ENCODE measurements at regions not wholly inside any gene's neighbourhood (a gene's known extent, or its start where the extent isn't known, plus 50 kb on each side); places are given as distances from the start of the nearest gene placed in this dataset.

DNA sequence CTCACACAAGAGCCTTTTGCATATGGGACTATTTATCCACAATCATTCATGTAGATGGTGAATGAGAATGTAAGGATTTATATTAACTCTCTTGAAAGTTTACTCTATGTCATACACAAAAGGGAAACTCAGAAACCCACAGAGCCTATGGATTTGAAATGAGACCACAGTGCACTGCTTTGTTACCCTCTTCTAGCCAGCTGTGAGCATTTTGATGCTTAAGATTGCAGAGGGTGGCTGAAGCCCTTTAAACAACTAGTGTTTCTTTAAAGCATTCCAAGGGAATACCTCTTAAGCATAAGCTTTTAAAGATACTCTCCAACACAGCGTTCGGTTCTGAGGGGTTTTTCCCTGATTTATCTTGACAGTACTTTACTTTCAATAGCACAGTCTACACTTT is 113.9 kb downstream of the NKX6-1 start:
- WGBS, result 20% methylated on average over 2 of the region's 2 CpGs
- H3K27ac ChIP-seq (replicated peaks in 1 of 4), result no peak overlapping the region
- H3K36me3 ChIP-seq, result no peaks in the 10 kb centered on the region
- H3K4me1 ChIP-seq, result no peaks in the 10 kb centered on the region
- no peaks in the 10 kb centered on the region for H3K9me3 ChIP-seq
- DNase-seq (ENCODE audit: extremely low spot score), result no peak
- no peaks in the 10 kb centered on the region for H3K27me3 ChIP-seq
- no peak for TF ChIP-seq POLR2A (IDR thresholded peaks at IDR 0.05; ENCODE audit: low read depth)
- no peak for TF ChIP-seq EP300 (IDR thresholded peaks at IDR 0.05)
- TF ChIP-seq, protein P1, sequence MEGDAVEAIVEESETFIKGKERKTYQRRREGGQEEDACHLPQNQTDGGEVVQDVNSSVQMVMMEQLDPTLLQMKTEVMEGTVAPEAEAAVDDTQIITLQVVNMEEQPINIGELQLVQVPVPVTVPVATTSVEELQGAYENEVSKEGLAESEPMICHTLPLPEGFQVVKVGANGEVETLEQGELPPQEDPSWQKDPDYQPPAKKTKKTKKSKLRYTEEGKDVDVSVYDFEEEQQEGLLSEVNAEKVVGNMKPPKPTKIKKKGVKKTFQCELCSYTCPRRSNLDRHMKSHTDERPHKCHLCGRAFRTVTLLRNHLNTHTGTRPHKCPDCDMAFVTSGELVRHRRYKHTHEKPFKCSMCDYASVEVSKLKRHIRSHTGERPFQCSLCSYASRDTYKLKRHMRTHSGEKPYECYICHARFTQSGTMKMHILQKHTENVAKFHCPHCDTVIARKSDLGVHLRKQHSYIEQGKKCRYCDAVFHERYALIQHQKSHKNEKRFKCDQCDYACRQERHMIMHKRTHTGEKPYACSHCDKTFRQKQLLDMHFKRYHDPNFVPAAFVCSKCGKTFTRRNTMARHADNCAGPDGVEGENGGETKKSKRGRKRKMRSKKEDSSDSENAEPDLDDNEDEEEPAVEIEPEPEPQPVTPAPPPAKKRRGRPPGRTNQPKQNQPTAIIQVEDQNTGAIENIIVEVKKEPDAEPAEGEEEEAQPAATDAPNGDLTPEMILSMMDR (IDR thresholded peaks at IDR 0.05), result no peak
- TF ChIP-seq POLR2AphosphoS5 (IDR thresholded peaks at IDR 0.05), result no peak
- H3K4me3 ChIP-seq, result no peak overlapping the region
- intact Hi-C loops (cut with DNase I), result no loop called here

DNA sequence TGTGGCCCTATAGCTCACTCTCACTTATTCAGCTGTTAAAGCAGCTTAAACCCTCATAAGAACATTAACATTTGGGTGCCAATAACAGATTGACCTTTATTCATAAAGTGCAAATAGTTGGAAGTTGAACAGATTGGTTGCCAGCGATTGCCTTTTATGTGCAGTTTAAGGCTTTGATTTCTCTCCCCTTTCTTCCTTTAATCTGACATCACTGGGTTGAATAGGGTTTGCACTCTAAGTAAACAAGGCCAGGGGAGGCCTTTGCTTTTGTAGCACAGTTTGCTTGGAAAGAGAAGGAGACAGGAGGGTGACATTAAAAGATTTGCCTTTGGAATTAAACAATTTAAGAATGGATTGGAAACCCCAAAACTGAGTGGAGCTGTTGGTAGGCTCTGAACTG is 114.3 kb downstream of the NKX6-1 start:
- Histone ChIP-seq H3K4me1 (no peaks in the 10 kb centered on the region), H3K27me3 (no peaks in the 10 kb centered on the region), H3K36me3 (no peaks in the 10 kb centered on the region), H3K9me3 (no peaks in the 10 kb centered on the region), H3K4me3 (no peak overlapping the region), H3K27ac (replicated peaks in 1 of 4) (no peak overlapping the region)
- TF ChIP-seq POLR2AphosphoS5 (IDR thresholded peaks at IDR 0.05) (no peak), POLR2A (IDR thresholded peaks at IDR 0.05; ENCODE audit: low read depth) (no peak), EP300 (IDR thresholded peaks at IDR 0.05) (no peak)
- TF ChIP-seq, protein P1 (IDR thresholded peaks at IDR 0.05), result no peak
- intact Hi-C loops (cut with DNase I), result no loop called here
- DNase-seq (ENCODE audit: extremely low spot score), result no peak
- 86% methylated on average over 1 of the region's 1 CpG for WGBS

DNA sequence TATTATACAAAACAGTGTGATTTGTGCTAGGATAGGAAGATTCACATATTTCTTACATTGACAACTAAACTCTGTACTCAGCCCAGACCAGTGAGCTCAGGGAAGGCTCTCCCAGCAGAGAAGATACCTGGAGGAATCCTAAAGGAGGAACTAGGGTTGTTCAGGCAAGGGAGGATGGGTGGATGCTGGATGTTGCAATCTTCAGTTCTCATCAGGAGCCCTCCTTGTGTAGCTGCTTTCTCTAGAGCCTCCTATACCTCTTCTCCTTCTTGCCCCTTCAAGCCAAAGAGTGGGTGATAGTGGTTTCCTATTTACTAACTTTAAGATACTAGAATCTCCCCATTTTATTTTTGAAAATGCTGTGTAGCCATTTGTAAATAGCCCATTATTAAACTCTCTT is 117.3 kb downstream of the NKX6-1 start:
- no peaks in the 10 kb centered on the region for H3K36me3 ChIP-seq
- DNase-seq (ENCODE audit: extremely low spot score), result no peak
- no peaks in the 10 kb centered on the region for H3K4me1 ChIP-seq
- H3K27ac ChIP-seq (replicated peaks in 1 of 4), result no peak overlapping the region
- H3K9me3 ChIP-seq, result no peaks in the 10 kb centered on the region
- H3K27me3 ChIP-seq, result no peaks in the 10 kb centered on the region
- intact Hi-C loops (cut with DNase I), result no loop called here
- no peak overlapping the region for H3K4me3 ChIP-seq
- TF ChIP-seq POLR2A (IDR thresholded peaks at IDR 0.05; ENCODE audit: low read depth), result no peak
- TF ChIP-seq POLR2AphosphoS5 (IDR thresholded peaks at IDR 0.05), result no peak
- TF ChIP-seq EP300 (IDR thresholded peaks at IDR 0.05), result no peak
- TF ChIP-seq, protein P1 (IDR thresholded peaks at IDR 0.05), result no peak

DNA sequence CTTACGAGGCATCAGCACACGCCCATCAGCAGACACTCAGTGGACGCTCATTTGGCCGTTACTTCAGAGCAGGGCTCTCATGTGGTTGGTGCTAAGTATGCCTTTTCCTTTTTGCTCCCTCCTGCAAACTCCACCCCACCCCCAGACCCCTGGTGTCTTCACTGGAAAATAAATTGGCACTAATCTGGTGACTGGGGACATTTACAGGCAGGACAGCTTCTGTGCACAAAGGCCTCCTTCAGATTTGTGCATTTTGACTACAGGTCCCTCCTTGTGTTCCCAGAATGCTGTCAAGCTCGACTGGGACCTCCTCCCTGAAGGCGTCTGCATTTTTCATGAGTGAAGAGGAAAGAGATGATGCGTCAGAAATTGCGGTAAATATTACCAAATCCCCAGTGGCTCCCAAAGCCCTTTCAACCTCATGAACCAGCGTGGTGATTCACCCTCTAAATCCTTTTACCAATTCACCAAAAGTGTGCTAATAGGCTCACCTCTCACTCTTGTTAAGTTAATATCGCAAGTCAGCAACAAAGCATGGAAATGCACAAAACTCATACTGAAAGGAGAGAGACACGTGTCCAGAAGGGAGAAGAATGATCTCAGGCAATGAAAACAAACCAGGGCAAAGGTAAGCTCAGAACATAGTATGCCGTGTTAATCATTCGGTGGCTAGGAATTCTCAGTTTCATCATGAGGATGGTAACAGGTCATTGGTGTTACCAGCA is 119.0 kb downstream of the NKX6-1 start:
- intact Hi-C loops (cut with DNase I), result no loop called here
- Histone ChIP-seq H3K27ac (replicated peaks in 1 of 4) (no peak overlapping the region), H3K4me3 (no peak overlapping the region), H3K9me3 (no peaks in the 10 kb centered on the region), H3K4me1 (no peaks in the 10 kb centered on the region), H3K27me3 (no peaks in the 10 kb centered on the region), H3K36me3 (no peaks in the 10 kb centered on the region)
- TF ChIP-seq POLR2A (IDR thresholded peaks at IDR 0.05; ENCODE audit: low read depth), result no peak
- TF ChIP-seq POLR2AphosphoS5 (IDR thresholded peaks at IDR 0.05), result no peak
- TF ChIP-seq, protein P1 (IDR thresholded peaks at IDR 0.05), result no peak
- no peak for TF ChIP-seq EP300 (IDR thresholded peaks at IDR 0.05)
- no peak for DNase-seq (ENCODE audit: extremely low spot score)
- 80% methylated on average over 13 of the region's 13 CpGs for WGBS

DNA sequence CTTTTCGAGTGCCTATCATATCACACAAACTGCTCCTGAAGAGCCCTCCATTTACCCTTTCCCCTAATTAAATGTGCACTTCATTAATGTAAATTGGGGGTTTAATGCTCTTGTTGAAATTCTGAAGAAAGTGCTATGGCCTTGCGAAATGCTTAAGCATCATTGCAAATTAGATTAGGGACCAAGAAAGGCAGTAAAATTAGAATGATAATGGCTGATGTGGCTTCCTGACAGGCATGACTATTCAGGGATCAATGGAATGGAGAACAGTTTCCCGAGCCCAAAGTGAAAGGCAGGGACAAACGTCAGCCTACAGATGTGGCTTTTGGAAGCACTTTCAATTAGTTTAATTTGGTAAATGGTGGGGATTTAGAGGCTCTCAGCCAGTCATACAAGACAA is 120.1 kb downstream of the NKX6-1 start:
- no peak for DNase-seq (ENCODE audit: extremely low spot score)
- 65% methylated on average over 4 of the region's 4 CpGs for WGBS
- Histone ChIP-seq H3K4me1 (no peaks in the 10 kb centered on the region), H3K36me3 (no peaks in the 10 kb centered on the region), H3K27ac (replicated peaks in 1 of 4) (no peak overlapping the region), H3K9me3 (no peaks in the 10 kb centered on the region), H3K4me3 (no peak overlapping the region), H3K27me3 (no peaks in the 10 kb centered on the region)
- TF ChIP-seq, protein P1 (IDR thresholded peaks at IDR 0.05), result no peak
- TF ChIP-seq EP300 (IDR thresholded peaks at IDR 0.05) (no peak), POLR2A (IDR thresholded peaks at IDR 0.05; ENCODE audit: low read depth) (no peak), POLR2AphosphoS5 (IDR thresholded peaks at IDR 0.05) (no peak)
- intact Hi-C loops (cut with DNase I), result no loop called here
